ENCODE measurements at regions not wholly inside any gene's neighbourhood (a gene's known extent, or its start where the extent isn't known, plus 50 kb on each side); places are given as distances from the start of the nearest gene placed in this dataset.

DNA sequence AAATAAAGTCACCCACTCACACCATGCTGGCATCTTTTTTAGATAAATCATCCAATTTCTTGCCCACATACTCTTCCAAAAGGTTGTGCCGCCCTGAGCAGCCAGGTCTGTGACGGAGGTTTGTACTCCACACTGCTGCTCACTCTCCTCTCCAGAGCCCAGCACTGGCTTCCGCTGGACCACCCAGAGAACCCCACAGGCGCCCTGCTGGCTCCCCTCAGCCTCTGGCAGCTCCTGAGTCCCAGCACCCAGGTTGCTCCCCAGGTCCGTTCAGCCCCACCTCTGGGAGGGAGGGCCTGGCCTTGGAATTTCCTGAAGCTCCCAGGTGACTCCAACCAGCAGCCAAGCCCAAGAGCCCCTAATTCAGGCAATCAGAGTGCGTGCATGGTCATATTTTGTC is 131.7 kb upstream of the CST7 start:
- Mint-ChIP-seq H3K27ac (no peak overlapping the region), H3K9me3 (no peaks in the 10 kb centered on the region), H3K4me3 (no peak overlapping the region), H3K4me1 (peaks cover 6% of the 10 kb centered on the region), H3K36me3 (ENCODE audit: low read depth) (no peaks in the 10 kb centered on the region), H3K27me3 (peaks cover 5% of the 10 kb centered on the region)
- intact Hi-C loops (cut with micrococcal nuclease), result no loop called here
- POLR2A ChIA-PET, result no interaction called here
- ATAC-seq (ENCODE audit: low read depth), result no peak
- TF ChIP-seq, protein P1, sequence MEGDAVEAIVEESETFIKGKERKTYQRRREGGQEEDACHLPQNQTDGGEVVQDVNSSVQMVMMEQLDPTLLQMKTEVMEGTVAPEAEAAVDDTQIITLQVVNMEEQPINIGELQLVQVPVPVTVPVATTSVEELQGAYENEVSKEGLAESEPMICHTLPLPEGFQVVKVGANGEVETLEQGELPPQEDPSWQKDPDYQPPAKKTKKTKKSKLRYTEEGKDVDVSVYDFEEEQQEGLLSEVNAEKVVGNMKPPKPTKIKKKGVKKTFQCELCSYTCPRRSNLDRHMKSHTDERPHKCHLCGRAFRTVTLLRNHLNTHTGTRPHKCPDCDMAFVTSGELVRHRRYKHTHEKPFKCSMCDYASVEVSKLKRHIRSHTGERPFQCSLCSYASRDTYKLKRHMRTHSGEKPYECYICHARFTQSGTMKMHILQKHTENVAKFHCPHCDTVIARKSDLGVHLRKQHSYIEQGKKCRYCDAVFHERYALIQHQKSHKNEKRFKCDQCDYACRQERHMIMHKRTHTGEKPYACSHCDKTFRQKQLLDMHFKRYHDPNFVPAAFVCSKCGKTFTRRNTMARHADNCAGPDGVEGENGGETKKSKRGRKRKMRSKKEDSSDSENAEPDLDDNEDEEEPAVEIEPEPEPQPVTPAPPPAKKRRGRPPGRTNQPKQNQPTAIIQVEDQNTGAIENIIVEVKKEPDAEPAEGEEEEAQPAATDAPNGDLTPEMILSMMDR (IDR thresholded peaks at IDR 0.05), result no peak
- CTCF ChIA-PET, result no interaction called here
- DNase-seq, result no peak

DNA sequence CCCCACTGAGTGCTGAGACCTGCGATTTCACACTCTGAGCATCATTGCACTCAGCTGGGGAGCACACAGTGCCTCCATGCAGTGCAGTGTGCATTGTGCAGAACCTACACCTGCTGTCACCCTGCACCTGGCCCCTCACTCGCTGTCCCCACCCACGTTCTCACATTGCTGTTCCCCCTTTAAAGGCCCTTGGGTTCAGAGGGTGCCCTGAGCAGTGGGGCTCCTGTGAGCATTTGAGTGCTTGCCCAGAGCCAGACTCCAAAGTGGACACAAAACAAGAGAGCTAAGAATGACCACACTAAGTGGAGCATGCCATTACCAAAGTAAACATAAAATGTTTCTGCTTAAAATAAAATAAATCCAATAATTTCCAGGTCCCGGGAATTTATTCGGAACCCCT is 131.0 kb upstream of the CST7 start:
- Mint-ChIP-seq H3K4me1 (peaks cover 6% of the 10 kb centered on the region), H3K27ac (no peak overlapping the region), H3K36me3 (ENCODE audit: low read depth) (no peaks in the 10 kb centered on the region), H3K27me3 (peaks cover 5% of the 10 kb centered on the region), H3K9me3 (no peaks in the 10 kb centered on the region), H3K4me3 (no peak overlapping the region)
- TF ChIP-seq, protein P1 (IDR thresholded peaks at IDR 0.05), result no peak
- ATAC-seq (ENCODE audit: low read depth) (no peak), DNase-seq (no peak)
- intact Hi-C loops (cut with micrococcal nuclease), result no loop called here
- POLR2A ChIA-PET, result no interaction called here
- CTCF ChIA-PET, result no interaction called here

DNA sequence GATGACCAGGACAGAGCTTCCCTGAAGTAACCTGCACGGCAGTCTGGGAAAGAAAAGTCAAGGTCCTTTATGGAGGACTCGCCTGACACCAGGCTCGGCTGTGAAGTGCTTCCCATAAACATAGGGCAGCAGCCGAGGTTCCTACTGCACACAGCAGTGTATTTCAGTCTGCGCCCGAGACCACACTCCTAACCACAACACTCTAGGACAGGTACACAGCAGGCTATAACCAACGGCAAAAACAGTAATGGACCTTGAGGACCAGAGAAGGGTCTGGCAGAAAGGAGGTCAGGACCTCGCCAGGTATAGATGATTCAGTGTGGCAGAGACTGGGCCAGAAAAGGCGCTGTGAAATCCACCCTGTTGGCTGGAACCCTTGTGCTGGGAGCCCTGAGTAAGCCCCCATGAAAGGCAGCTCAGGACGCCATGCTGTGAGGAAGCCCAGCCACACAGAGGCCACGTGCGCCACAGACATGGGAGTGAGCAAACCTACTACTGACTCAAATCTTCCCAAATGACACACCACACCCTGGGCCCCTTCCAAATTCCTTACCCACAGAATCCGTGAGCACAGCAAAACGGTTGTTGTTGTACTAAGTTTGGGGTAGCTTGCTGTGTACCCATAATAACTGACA is 129.6 kb upstream of the CST7 start:
- Mint-ChIP-seq H3K27me3 (peaks cover 3% of the 10 kb centered on the region), H3K4me3 (no peak overlapping the region), H3K4me1 (peaks cover 6% of the 10 kb centered on the region), H3K27ac (no peak overlapping the region), H3K9me3 (no peaks in the 10 kb centered on the region), H3K36me3 (ENCODE audit: low read depth) (no peaks in the 10 kb centered on the region)
- TF ChIP-seq, protein P1 (IDR thresholded peaks at IDR 0.05), result no peak
- ChIA-PET POLR2A (no interaction called here), CTCF (no interaction called here)
- DNase-seq, result no peak
- intact Hi-C loops (cut with micrococcal nuclease), result no loop called here
- ATAC-seq (ENCODE audit: low read depth), result no peak

DNA sequence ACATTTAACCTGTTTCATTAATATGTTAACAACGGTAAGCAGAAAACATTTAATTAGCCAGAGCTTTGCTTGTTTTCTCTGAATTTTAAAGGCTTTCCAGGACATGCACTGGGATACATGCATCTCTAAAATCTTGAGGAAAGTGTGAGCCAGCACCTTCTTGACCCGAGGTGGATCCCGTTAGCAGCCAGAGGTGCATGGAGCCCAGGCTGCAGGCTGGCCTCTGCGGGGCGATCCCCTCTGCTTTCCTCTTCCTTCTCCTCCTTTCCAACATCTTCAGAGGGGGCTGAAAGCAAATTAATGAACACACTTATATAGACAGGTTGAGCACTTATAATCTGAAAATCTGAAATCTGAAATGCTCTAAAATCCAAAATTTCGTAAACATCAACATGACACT is 128.7 kb upstream of the CST7 start:
- DNase-seq (no peak), ATAC-seq (ENCODE audit: low read depth) (no peak)
- Mint-ChIP-seq H3K27me3 (peaks cover 3% of the 10 kb centered on the region), H3K9me3 (no peaks in the 10 kb centered on the region), H3K27ac (no peak overlapping the region), H3K4me1 (peaks cover 6% of the 10 kb centered on the region), H3K4me3 (no peak overlapping the region), H3K36me3 (ENCODE audit: low read depth) (no peaks in the 10 kb centered on the region)
- ChIA-PET POLR2A (no interaction called here), CTCF (no interaction called here)
- TF ChIP-seq, protein P1 (IDR thresholded peaks at IDR 0.05), result no peak
- intact Hi-C loops (cut with micrococcal nuclease), result no loop called here

DNA sequence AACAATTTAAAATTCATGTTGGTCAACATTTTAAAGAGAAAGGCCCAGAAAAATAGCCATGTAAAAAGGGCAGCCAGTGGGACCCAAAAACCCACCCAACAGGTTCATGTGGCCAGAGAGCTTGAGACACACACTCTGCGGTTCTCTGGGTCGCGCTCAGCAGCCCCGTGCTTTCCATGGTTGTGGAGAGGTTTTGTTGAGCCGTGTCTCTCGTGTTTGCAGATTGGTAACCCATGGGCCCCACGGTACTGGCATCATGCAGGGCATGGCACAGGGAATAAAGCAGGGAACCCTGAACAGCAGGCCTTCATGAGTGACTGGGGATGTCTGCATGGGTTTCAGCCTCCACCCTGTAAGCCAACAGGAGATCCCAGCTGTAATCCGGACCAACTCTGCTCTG is 127.7 kb upstream of the CST7 start:
- H3K9me3 Mint-ChIP-seq, result no peaks in the 10 kb centered on the region

More for the DNA sequence above, 127.7 kb upstream of the CST7 start:
- H3K27me3 Mint-ChIP-seq, result peaks cover 3% of the 10 kb centered on the region
- H3K27ac Mint-ChIP-seq, result no peak overlapping the region
- H3K4me3 Mint-ChIP-seq, result no peak overlapping the region
- TF ChIP-seq, protein P1 (IDR thresholded peaks at IDR 0.05), result no peak
- intact Hi-C loops (cut with micrococcal nuclease), result no loop called here
- peaks cover 6% of the 10 kb centered on the region for H3K4me1 Mint-ChIP-seq
- ATAC-seq (ENCODE audit: low read depth) (no peak), DNase-seq (no peak)
- ChIA-PET POLR2A (no interaction called here), CTCF (no interaction called here)
- H3K36me3 Mint-ChIP-seq (ENCODE audit: low read depth), result no peaks in the 10 kb centered on the region
